ENCODE measurements at regions not wholly inside any gene's neighbourhood (a gene's known extent, or its start where the extent isn't known, plus 50 kb on each side); places are given as distances from the start of the nearest gene placed in this dataset.

DNA sequence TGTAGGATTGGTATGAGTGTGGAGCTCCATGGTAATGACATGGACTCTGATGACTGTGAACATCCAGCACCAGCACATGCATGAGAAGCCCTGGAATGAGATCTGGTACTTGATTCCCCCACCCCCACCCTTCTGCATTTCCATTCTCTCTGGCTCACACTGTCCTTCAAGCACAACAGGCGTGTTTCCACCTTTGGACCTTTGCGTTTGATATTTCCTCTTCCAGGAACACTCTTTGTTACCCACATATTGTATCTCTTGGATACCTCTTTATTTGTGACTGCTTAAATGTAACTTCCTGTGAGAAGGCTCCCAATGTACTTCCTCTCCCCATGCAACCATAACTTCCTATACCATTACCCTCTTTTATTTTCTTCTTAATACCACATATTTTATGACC is 263.8 kb downstream of the HNMT start:
- TF ChIP-seq, protein P1, sequence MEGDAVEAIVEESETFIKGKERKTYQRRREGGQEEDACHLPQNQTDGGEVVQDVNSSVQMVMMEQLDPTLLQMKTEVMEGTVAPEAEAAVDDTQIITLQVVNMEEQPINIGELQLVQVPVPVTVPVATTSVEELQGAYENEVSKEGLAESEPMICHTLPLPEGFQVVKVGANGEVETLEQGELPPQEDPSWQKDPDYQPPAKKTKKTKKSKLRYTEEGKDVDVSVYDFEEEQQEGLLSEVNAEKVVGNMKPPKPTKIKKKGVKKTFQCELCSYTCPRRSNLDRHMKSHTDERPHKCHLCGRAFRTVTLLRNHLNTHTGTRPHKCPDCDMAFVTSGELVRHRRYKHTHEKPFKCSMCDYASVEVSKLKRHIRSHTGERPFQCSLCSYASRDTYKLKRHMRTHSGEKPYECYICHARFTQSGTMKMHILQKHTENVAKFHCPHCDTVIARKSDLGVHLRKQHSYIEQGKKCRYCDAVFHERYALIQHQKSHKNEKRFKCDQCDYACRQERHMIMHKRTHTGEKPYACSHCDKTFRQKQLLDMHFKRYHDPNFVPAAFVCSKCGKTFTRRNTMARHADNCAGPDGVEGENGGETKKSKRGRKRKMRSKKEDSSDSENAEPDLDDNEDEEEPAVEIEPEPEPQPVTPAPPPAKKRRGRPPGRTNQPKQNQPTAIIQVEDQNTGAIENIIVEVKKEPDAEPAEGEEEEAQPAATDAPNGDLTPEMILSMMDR (IDR thresholded peaks at IDR 0.05; ENCODE audit: insufficient read depth, low read length), result no peak
- TF ChIP-seq, protein P2, sequence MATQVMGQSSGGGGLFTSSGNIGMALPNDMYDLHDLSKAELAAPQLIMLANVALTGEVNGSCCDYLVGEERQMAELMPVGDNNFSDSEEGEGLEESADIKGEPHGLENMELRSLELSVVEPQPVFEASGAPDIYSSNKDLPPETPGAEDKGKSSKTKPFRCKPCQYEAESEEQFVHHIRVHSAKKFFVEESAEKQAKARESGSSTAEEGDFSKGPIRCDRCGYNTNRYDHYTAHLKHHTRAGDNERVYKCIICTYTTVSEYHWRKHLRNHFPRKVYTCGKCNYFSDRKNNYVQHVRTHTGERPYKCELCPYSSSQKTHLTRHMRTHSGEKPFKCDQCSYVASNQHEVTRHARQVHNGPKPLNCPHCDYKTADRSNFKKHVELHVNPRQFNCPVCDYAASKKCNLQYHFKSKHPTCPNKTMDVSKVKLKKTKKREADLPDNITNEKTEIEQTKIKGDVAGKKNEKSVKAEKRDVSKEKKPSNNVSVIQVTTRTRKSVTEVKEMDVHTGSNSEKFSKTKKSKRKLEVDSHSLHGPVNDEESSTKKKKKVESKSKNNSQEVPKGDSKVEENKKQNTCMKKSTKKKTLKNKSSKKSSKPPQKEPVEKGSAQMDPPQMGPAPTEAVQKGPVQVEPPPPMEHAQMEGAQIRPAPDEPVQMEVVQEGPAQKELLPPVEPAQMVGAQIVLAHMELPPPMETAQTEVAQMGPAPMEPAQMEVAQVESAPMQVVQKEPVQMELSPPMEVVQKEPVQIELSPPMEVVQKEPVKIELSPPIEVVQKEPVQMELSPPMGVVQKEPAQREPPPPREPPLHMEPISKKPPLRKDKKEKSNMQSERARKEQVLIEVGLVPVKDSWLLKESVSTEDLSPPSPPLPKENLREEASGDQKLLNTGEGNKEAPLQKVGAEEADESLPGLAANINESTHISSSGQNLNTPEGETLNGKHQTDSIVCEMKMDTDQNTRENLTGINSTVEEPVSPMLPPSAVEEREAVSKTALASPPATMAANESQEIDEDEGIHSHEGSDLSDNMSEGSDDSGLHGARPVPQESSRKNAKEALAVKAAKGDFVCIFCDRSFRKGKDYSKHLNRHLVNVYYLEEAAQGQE (IDR thresholded peaks at IDR 0.05; ENCODE audit: insufficient replicate concordance, low read depth), result no peak
- TF ChIP-seq SPI1 (IDR thresholded peaks at IDR 0.05; ENCODE audit: borderline replicate concordance, low read depth) (no peak), POLR2AphosphoS5 (IDR thresholded peaks at IDR 0.05; ENCODE audit: low read depth) (no peak), GABPA (IDR thresholded peaks at IDR 0.05; ENCODE audit: low read depth) (no peak)

Measured in HL-60 (cell line).